ENCODE measurements at regions not wholly inside any gene's neighbourhood (a gene's known extent, or its start where the extent isn't known, plus 50 kb on each side); places are given as distances from the start of the nearest gene placed in this dataset.

DNA sequence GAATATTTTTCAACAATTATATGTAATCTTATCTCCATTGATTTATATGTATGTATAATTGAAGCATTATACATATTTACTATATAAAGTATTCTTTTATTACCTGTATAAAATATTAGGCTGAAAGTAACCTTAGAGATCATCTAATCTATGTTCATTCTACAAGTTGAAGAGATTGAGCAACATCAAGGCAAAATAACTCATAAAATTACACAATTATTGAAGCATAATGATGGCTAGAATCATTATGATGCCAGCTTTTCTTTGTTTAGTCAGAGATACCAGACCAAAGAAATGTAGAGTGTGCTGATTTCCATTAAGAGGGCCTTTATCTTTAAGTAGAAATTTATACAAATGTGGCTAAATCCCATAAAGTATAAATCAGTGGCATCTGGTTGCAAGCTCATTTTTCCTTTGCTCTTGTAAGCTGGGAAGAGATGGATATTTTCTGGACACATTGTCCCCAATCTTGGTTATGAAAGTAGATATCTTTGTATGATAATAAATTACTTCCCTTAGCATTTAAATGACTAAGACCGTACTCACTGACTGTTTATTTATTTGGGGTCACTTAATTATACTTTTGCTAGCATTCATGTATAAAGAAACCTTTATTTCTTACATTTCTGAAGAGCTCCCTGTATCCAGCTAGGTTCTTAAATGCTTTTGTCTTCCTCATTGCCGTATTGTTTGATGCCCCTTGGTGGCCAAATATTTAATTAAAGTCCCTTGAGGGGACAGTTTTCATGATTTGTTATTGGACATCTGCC is 339.8 kb downstream of the PCDH7 start:
- no peak for DNase-seq (ENCODE audit: low spot score)
- TF ChIP-seq, protein P1, sequence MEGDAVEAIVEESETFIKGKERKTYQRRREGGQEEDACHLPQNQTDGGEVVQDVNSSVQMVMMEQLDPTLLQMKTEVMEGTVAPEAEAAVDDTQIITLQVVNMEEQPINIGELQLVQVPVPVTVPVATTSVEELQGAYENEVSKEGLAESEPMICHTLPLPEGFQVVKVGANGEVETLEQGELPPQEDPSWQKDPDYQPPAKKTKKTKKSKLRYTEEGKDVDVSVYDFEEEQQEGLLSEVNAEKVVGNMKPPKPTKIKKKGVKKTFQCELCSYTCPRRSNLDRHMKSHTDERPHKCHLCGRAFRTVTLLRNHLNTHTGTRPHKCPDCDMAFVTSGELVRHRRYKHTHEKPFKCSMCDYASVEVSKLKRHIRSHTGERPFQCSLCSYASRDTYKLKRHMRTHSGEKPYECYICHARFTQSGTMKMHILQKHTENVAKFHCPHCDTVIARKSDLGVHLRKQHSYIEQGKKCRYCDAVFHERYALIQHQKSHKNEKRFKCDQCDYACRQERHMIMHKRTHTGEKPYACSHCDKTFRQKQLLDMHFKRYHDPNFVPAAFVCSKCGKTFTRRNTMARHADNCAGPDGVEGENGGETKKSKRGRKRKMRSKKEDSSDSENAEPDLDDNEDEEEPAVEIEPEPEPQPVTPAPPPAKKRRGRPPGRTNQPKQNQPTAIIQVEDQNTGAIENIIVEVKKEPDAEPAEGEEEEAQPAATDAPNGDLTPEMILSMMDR (IDR thresholded peaks at IDR 0.05): no peak
- H3K4me3 ChIP-seq: no peak overlapping the region
- H3K27ac ChIP-seq: no peak overlapping the region

DNA sequence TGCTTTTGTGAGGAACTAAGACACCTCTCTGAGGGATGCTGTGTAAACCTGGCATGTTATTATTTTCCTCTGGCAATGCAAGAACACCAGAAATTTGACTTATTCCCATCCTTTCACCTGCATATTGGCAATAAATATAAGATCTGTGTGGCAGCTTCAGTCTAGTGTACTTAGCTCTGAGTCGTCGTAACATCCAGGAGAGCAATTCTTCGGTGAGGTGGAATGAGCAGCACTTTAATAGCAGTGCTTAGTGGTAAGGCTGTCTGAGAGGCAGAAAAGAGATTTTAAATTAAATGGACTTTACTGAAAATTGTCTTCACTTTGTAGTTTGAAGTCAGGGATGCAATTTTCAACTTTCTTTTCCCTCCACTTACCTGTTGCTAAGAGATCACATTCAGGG is 344.9 kb downstream of the PCDH7 start:
- TF ChIP-seq, protein P1 (IDR thresholded peaks at IDR 0.05): no peak
- no peak overlapping the region for H3K4me3 ChIP-seq
- no peak for DNase-seq (ENCODE audit: low spot score)
- no peak overlapping the region for H3K27ac ChIP-seq

DNA sequence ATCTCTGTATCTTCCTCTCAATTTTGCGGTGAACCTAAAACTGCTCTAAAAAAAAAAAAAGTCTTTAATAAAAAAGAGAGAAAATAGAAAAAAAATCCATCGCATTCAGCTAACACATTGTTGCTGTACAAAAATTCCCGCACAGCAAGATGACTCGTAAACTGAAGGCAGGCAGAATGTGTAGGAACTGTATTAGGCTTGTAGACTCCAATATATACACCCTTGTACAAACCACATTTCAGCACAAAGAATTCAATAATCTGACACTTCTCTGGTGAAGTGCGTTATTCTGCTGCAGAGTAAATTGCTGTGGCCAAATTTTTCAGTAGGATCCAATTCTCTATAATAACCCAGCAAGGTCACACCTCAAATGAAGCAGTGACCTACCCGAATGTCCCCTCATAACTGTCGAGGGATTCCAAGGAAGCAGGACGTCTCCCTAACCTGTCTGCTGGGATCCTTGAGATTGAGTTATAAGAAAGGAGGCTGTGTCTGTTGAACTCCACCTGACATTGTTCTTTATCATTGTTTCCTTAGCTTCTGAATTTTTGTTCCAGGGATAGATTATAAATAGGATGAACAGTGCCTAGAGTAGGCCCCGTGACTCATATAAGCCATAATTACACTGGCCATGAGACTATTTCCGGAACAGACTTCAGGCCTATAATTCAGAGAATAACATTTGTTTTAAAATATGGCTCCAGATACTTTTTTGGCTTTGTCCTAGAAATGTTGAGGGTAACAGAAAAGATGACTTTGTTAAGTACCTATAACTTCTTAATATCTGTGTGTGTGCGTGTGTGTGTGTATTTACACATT is 348.3 kb downstream of the PCDH7 start:
- H3K4me3 ChIP-seq: no peak overlapping the region
- DNase-seq (ENCODE audit: low spot score): no peak
- H3K27ac ChIP-seq: peak overlapping the region; percentile 50 to 66
- TF ChIP-seq, protein P1 (IDR thresholded peaks at IDR 0.05): no peak

DNA sequence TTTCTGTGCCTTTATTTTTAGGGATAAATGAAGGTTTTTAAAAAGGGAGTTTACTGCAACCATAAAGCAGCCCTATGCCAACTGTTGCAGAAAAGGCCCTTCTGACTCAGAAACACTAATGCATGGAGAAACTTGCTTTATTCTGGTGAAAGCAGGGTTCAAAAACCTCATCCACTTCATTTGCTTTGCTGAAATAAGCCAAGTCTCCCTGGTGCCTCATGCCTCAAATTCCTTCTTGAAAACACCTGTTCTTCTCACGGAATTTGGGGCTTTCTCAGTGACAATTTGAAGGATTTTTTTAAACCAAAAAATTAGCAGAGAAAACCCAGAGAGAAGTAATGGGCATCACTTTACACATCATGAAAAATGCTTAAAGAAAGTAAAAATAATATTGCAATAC is 349.0 kb downstream of the PCDH7 start:
- Histone ChIP-seq H3K4me3 (no peak overlapping the region), H3K27ac (peak overlapping the region; percentile 50 to 66)
- TF ChIP-seq, protein P1 (IDR thresholded peaks at IDR 0.05): no peak
- no peak for DNase-seq (ENCODE audit: low spot score)

DNA sequence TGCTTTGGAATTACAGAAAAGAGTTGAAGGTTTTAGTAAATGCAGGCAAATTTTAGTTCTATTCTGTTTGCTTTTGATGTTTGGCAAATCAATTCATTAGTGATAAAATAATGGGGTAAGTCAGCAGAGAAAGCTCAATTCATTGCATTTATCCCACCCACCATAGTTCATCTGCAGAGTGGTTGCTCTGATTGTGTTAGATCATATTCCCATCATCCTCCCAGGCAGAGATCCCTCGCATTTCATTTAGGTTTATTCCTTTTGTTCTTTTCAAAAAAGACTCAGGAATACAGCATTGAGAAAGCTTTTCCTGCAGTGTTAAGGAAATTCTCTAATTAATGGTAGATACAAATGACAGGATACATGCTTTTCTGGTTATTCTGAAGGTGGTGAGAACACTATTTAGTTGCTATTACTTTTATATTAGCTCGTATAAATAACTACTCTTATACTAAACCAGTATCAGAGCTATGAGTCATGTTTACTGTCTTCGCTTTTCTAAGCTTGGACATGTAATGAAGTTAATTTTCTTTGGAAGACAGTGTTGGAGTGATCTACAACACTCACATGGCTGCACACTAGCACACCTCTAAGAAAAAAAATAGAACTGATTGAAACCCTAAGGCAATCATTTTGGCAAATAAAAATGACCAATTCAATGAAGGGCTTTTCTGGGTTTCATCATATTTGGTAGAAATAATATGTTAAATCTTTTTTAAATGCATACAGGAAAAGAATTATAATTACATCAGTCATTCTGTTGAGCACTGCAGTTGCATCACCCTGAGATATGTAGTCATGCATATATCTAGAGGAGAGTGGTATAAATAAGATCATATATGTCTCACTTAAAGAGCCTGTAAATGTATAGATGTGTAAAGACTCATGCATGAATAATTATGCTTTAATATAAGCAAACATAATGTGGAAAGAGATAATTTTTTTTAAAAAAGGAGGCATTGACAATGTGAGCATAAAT is 351.6 kb downstream of the PCDH7 start:
- no peak overlapping the region for H3K4me3 ChIP-seq
- DNase-seq (ENCODE audit: low spot score): no peak
- H3K27ac ChIP-seq: no peak overlapping the region
- TF ChIP-seq, protein P1 (IDR thresholded peaks at IDR 0.05): no peak

DNA sequence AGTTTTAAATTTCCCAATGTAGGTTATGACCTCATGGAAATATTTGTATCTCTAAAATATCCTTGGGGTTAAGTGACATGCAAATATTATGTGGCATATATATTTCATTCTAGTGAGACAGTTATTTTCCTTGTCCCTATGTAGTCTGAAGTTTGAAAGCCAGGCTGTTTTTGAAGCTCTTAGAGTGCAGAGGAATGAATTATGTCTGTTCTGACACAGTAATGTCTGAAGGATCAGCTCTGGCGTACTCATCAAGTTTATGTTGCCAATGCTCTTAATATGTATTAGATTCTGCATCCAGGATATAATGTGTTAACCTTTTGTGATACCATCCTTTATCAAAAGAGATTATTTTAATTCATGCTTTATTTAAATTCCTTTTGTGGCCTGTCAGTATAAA is 355.8 kb downstream of the PCDH7 start:
- TF ChIP-seq, protein P1 (IDR thresholded peaks at IDR 0.05): no peak
- no peak overlapping the region for H3K27ac ChIP-seq
- DNase-seq (ENCODE audit: low spot score): no peak
- no peak overlapping the region for H3K4me3 ChIP-seq
